ENCODE measurements at regions not wholly inside any gene's neighbourhood (a gene's known extent, or its start where the extent isn't known, plus 50 kb on each side); places are given as distances from the start of the nearest gene placed in this dataset.

- TF ChIP-seq CTCF (IDR thresholded peaks at IDR 0.05; ENCODE audit: insufficient read depth, low read length) (no peak), GABPA (IDR thresholded peaks at IDR 0.05; ENCODE audit: low read depth) (no peak)
Measured at GRCh38 chr6:79796197-79796596, 151.2 kb downstream of the ELOVL4 start.

All from HL-60 (cell line).